Cardiac fibroblast (primary cell): ENCODE measurements at regions not wholly inside any gene's neighbourhood (a gene's known extent, or its start where the extent isn't known, plus 50 kb on each side); places are given as distances from the start of the nearest gene placed in this dataset.
A peak's percentile ranks its signal among the peaks of the same experiment; 100 is the strongest.

Source experiments
- DNase-seq, 2 donors: peaks; one replicate each; pipeline versions ENCODE4 v3.0.0 to v3.0.0-alpha.2; 2010; ENCODE audit warnings: low read depth in 2 of 2
- H3K4me3 ChIP-seq, 2 donors: replicated peaks in 1 of 2; 1 replicate in 1 of 2; 2 replicates in 1 of 2; pipeline ENCODE4 v1.5.1; 2011; ENCODE audit warnings: low read depth in 2 of 2, low read length in 2 of 2, mild to moderate bottlenecking in 2 of 2, moderate library complexity in 1 of 2
- TF ChIP-seq, protein P1 (sequence below): IDR thresholded peaks from one replicate; pipeline ENCODE4 v1.5.1; 2011; ENCODE audit warnings: low read depth, mild to moderate bottlenecking, low read length, inconsistent platforms

DNA sequence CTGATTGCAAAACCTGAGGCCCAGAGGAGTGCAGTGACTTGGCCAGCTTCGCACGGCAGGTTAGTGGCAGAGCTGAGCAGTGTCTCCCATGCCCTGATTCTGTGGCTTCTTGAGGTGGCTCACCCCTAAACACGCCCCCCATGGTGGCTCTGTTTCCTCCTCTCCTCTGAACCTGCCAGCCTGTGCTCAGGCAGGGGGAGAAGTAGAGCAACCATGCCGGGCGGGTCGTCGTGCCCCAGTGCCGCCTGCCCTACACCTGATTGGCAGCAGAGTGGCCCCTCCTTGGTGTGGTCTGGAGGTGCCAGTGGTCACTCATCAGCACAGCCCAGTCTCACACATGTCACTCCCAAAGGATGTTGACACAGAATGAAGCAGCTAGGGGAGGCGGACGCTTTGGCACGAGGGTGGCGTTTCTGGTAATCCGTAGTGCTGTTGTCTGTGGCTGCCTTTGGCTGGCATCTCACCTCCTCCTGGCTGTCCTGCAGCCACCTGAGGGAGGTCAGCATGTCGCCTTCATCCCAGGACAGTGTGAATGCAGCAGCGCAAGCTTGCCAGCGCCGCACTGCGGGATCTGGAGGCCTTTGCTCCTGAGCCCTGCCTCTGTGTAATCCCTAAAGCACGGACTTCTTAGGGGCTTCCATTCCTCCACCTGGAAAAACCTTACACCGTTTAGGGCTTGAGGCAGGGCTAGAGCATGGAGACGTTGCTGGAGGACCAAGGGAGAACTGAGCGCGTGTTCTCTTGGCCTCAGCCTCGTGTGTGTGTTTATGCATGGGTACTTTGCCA is 294.7 kb downstream of the SEC14L1 start:
- no peak overlapping the region for H3K4me3 ChIP-seq
- TF ChIP-seq, protein P1, sequence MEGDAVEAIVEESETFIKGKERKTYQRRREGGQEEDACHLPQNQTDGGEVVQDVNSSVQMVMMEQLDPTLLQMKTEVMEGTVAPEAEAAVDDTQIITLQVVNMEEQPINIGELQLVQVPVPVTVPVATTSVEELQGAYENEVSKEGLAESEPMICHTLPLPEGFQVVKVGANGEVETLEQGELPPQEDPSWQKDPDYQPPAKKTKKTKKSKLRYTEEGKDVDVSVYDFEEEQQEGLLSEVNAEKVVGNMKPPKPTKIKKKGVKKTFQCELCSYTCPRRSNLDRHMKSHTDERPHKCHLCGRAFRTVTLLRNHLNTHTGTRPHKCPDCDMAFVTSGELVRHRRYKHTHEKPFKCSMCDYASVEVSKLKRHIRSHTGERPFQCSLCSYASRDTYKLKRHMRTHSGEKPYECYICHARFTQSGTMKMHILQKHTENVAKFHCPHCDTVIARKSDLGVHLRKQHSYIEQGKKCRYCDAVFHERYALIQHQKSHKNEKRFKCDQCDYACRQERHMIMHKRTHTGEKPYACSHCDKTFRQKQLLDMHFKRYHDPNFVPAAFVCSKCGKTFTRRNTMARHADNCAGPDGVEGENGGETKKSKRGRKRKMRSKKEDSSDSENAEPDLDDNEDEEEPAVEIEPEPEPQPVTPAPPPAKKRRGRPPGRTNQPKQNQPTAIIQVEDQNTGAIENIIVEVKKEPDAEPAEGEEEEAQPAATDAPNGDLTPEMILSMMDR, result no peak
- DNase-seq, result no peak

DNA sequence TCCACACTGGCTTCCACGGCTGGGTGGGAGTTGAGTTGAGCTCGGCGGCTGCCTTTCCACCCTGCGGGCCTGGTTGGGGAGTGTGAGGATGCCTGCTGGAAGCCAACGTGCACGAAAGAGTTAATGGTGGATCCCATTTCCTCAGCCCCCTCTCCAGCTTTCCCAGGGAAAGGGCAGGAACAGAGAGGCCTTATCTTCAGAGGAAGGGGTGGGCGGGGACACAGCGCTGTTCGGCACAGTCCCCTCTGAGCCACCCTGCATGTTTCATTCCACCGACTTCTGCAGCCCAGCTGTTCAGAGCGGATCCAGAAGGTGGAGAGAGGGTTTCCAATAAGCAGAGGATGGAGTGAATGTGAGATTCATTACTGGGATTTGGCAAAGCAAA is 295.3 kb downstream of the SEC14L1 start:
- TF ChIP-seq, protein P1, result no peak
- H3K4me3 ChIP-seq, result no peak overlapping the region
- DNase-seq, result peak in 1 of 2 donors; percentile 83

DNA sequence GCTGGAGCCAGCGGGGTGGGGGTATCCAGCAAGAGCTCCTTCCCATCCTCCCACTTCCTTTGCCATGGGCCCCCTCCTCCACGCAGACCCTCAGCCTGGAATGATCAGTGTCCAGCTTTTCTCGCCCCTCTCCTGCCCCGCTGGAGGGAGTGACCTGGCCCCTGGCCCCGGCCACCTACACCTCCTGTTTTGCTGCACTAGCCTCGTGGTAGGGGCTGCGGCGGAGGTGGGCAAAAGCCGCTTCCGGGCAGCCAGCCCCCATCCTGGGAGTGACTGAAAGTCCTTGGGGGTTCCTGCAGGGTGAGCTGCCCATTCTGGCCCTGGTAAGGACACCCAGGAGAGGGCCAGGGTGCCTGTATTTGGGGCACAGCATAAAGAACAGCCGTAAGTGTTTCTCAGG is 295.7 kb downstream of the SEC14L1 start:
- TF ChIP-seq, protein P1, result no peak
- peak overlapping the region in 1 of 2 donors; percentile 2 for H3K4me3 ChIP-seq
- no peak for DNase-seq

DNA sequence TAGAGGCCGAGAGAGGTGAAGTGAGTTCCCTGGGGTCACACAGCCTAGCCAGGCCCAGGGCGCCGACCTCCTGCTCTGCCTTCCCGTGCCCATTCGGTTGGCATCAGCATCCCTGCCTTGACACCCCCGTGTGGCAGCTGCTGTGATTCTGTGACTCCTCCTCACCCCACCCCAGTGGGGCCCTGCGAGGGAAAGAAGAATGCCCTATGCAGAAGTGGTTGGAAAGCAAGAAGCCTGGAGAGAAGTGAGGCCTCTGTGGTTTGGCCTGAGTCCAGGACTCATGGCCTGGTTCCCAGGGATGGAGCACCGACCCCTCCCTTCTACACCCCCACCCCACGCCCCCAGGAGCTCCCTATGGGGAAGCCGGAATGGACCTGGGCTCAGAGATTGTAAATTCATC is 296.2 kb downstream of the SEC14L1 start:
- DNase-seq, result peak; percentile 65 to 94
- H3K4me3 ChIP-seq, result no peak overlapping the region
- TF ChIP-seq, protein P1, result no peak

DNA sequence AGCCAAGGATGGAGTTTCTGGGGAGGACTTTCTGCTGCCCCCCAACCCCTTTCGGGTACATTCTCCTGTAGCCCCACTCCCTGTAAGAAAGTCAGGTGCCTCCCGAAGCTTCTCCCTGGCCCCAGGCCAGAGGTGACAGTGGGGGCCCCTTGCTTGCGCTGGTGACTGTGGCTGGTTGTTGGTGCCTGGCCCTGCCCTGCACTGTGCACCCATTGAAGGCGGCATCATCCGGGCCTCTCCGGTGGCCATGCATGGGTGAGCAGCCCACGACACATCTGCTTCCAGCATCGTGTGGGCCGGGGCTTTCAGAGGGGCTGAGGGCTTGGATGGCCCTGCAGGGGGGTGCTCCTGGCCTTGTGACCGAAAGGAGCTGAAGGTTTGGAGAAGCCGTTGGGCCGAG is 297.0 kb downstream of the SEC14L1 start:
- H3K4me3 ChIP-seq, result no peak overlapping the region
- TF ChIP-seq, protein P1, result no peak
- no peak for DNase-seq

DNA sequence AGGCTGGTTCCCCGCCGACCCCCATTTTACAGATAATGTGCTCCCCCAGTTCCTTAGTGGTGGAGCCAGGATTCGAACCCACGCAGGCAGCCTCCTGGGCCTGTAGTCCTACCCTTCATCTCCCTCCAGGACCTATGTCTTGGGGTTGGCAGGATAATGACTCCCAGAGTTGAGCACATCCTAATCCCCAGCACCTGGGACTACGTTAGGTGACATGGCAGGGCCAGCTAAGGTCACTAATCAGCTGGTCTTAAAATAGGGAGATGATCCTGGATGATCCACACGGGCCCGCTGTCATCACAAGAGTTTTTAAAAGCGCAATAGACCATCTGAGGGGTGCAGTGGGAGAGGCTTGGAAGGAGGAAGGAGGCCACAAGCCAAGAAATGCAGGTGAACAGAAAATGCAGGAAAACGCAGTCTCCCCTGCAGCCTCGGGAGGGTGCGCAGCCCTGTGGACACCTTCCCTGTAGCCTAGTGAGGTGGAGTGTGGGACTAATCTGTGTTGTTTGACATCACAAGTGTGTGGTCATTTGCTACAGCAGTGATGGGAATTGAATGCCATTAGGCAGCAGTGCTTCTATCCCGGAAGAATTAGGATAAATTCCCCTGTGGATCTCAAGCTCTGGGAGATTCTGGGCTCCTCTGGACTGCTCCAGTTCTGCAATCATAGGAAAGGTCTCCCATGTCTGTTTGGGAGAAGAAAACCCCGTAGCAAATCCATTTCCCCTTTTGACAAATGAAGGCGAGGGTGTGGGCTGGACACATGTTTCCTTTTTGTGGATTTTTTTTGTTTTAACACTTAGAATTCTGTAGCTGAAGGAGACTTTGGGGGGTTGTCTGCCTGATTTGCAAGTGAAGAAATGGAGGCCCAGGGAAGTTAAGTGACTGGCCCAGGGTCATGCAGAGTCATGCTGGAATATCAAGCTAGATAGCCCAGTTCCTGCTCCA is 297.7 kb downstream of the SEC14L1 start:
- DNase-seq, result no peak
- no peak overlapping the region for H3K4me3 ChIP-seq
- TF ChIP-seq, protein P1, result no peak
